ENCODE measurements at regions not wholly inside any gene's neighbourhood (a gene's known extent, or its start where the extent isn't known, plus 50 kb on each side); places are given as distances from the start of the nearest gene placed in this dataset.

DNA sequence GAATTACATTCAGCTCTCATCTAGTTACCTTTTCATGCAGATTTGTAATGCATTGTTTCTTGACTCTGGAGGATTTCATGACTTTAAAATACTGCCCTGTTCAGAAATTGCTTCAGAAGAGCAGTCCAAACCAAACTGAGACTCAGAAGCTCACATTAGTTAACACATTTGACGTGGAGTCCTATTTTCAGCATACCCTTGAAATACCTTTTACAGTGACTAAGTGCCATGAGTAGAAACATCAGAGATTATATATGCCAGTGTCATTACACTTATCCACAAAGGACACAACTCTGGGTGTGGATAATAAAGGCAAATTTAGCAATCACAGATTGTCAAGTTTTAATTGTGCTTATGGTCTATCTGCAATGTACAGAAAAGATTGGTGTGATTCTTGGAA lies 459.6 kb downstream of the FRK start:
- TF ChIP-seq, protein P1, sequence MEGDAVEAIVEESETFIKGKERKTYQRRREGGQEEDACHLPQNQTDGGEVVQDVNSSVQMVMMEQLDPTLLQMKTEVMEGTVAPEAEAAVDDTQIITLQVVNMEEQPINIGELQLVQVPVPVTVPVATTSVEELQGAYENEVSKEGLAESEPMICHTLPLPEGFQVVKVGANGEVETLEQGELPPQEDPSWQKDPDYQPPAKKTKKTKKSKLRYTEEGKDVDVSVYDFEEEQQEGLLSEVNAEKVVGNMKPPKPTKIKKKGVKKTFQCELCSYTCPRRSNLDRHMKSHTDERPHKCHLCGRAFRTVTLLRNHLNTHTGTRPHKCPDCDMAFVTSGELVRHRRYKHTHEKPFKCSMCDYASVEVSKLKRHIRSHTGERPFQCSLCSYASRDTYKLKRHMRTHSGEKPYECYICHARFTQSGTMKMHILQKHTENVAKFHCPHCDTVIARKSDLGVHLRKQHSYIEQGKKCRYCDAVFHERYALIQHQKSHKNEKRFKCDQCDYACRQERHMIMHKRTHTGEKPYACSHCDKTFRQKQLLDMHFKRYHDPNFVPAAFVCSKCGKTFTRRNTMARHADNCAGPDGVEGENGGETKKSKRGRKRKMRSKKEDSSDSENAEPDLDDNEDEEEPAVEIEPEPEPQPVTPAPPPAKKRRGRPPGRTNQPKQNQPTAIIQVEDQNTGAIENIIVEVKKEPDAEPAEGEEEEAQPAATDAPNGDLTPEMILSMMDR (IDR thresholded peaks at IDR 0.05; ENCODE audit: low read length), result no peak
- TF ChIP-seq EZH2 (optimal IDR thresholded peaks at IDR 0.05; ENCODE audit: low read depth, low read length) (no peak), EZH2phosphoT487 (IDR thresholded peaks at IDR 0.05; ENCODE audit: low read length) (no peak)
